ENCODE measurements at regions not wholly inside any gene's neighbourhood (a gene's known extent, or its start where the extent isn't known, plus 50 kb on each side); places are given as distances from the start of the nearest gene placed in this dataset.

DNA sequence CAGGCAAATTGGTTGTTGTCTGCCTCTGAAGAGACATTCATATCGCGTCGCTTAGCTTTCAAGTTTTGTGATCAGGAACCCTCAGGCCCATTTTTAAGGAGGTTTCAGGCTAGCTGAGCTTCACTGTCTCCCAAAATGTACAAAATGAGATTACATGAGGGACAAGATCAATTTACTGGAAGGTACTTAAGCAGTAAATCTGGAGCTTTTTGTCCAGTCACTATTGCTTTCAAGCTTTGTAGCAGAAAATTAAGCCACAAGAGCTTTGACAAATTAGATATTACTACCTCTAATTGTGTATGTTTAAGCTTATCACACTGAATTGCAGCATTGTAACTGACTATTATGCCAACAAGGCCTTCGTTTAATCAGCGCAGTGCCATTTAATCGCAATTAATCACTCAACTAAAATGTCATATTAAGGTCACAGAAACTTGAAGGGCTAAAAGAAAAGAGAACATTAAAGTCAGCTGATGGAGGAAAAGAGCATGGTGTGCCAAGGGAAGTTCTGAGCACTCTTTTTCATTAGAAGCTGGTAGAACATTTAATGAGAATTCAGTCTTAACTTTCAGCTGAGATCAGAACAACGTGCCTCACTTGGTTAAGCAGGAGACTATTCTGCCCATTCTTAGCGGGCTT is 353.0 kb downstream of the FBXO8 start:
- 83 to 86% (median 84%) methylated on average over 8 of the region's 8 CpGs for WGBS, 3 donors
- H3K4me1 ChIP-seq: no peaks in the 10 kb centered on the region
- no peak overlapping the region for H3K27ac ChIP-seq
- no peaks in the 10 kb centered on the region for H3K36me3 ChIP-seq (ENCODE audit: insufficient read depth in 1 of 2, low read depth in 1 of 2)
- H3K27me3 ChIP-seq (ENCODE audit: insufficient read depth in 3 of 3, low read length in 2 of 3): no peaks in the 10 kb centered on the region
- no peak for DNase-seq
- ATAC-seq: no peak
- TF ChIP-seq, protein P1, sequence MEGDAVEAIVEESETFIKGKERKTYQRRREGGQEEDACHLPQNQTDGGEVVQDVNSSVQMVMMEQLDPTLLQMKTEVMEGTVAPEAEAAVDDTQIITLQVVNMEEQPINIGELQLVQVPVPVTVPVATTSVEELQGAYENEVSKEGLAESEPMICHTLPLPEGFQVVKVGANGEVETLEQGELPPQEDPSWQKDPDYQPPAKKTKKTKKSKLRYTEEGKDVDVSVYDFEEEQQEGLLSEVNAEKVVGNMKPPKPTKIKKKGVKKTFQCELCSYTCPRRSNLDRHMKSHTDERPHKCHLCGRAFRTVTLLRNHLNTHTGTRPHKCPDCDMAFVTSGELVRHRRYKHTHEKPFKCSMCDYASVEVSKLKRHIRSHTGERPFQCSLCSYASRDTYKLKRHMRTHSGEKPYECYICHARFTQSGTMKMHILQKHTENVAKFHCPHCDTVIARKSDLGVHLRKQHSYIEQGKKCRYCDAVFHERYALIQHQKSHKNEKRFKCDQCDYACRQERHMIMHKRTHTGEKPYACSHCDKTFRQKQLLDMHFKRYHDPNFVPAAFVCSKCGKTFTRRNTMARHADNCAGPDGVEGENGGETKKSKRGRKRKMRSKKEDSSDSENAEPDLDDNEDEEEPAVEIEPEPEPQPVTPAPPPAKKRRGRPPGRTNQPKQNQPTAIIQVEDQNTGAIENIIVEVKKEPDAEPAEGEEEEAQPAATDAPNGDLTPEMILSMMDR (IDR thresholded peaks at IDR 0.05): no peak
- intact Hi-C loops (cut with DNase I): no loop called here
- no peaks in the 10 kb centered on the region for H3K9me3 ChIP-seq
- no peak overlapping the region for H3K4me3 ChIP-seq

DNA sequence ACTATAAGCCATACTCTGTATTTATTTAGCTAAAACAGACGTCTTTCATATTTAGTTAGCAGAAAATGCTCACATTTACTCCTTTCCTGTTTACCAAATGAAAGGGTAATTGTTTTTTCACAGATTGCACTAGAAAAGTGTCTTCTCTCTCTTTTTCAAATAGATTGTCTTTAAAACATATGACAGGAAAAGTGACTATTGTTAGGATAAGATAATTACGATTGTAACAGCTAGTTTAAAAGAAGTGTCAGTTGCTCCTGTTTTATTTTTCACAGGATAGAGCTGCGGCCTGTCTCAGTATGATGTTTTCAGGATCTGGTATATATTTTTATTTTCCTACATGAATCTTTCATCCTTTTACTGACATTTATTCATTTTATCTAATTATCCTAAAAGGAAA is 353.5 kb downstream of the FBXO8 start:
- ATAC-seq (no peak), DNase-seq (no peak)
- Histone ChIP-seq H3K27ac (no peak overlapping the region), H3K4me3 (no peak overlapping the region), H3K9me3 (no peaks in the 10 kb centered on the region), H3K4me1 (no peaks in the 10 kb centered on the region), H3K27me3 (ENCODE audit: insufficient read depth in 3 of 3, low read length in 2 of 3) (no peaks in the 10 kb centered on the region), H3K36me3 (ENCODE audit: insufficient read depth in 1 of 2, low read depth in 1 of 2) (no peaks in the 10 kb centered on the region)
- intact Hi-C loops (cut with DNase I): no loop called here
- TF ChIP-seq, protein P1 (IDR thresholded peaks at IDR 0.05): no peak
- 70 to 77% (median 75%) methylated on average over 3 of the region's 3 CpGs for WGBS, 3 donors

DNA sequence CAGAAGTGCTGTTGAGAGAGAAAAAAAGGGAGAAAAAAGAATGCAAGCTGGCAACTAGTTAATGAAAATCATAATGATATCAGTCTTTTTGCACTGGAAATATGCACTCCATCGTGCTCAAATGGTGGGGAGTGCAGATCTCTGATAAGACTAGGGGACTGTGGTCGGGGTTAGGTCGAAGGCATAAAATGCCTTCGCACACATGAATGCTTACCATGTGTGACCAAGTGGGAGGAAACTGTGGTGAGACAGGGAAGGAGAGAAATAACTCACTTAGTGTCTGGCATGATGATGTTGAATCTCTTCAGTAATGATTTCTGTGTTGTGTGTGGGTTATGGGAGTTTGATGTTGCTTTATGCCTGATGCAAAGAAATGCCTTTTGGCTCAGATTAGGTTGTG is 358.9 kb downstream of the FBXO8 start:
- no peak for DNase-seq
- Histone ChIP-seq H3K4me3 (no peak overlapping the region), H3K9me3 (no peaks in the 10 kb centered on the region), H3K4me1 (no peaks in the 10 kb centered on the region), H3K36me3 (ENCODE audit: insufficient read depth in 1 of 2, low read depth in 1 of 2) (no peaks in the 10 kb centered on the region), H3K27ac (no peak overlapping the region), H3K27me3 (ENCODE audit: insufficient read depth in 3 of 3, low read length in 2 of 3) (no peaks in the 10 kb centered on the region)
- intact Hi-C loops (cut with DNase I): no loop called here
- no peak for ATAC-seq
- WGBS, 3 donors: 46 to 53% (median 49%) methylated on average over 4 of the region's 4 CpGs
- TF ChIP-seq, protein P1 (IDR thresholded peaks at IDR 0.05): no peak

DNA sequence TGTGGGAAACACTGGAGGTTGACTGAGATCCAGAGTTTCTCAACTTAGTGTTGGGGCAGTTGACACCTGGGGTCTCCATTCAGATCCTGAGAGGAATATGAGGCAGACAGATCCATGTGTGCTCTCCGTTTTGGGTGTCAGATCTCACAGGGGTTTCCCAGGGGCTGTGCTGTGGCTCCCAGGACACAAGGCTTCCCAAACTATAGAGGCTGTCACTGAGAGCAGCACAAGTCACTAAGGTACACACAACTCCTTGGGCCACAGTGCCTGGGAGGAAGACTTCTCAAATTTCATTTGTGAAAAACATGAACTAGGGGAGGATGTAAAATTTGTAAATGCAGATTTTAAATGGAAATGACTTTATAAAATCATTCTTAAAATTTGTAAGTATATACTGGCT is 363.6 kb downstream of the FBXO8 start:
- TF ChIP-seq, protein P1 (IDR thresholded peaks at IDR 0.05): no peak
- no peaks in the 10 kb centered on the region for H3K4me1 ChIP-seq
- no peak overlapping the region for H3K27ac ChIP-seq

DNA sequence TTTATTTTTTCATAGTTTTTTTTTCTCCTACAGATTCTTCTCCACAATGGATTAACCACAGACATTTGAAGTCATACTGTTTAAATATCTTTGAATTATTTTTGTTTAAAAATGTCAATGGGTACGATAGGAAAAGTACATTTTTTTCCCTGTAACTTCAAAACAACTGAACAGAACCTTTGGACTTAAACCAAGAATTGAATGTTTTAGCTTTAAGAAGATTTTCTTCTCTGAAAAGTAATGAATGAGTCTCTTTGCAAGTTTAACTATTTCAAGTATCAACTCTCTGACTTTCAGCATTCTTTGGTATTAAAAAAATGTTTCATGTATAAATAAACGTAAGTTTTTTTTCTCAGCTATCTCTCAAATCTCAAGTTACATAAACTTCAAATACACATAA is 364.3 kb downstream of the FBXO8 start:
- intact Hi-C loops (cut with DNase I): no loop called here
- Histone ChIP-seq H3K27me3 (ENCODE audit: insufficient read depth in 3 of 3, low read length in 2 of 3) (no peaks in the 10 kb centered on the region), H3K27ac (no peak overlapping the region), H3K9me3 (no peaks in the 10 kb centered on the region), H3K4me3 (no peak overlapping the region), H3K36me3 (ENCODE audit: insufficient read depth in 1 of 2, low read depth in 1 of 2) (no peaks in the 10 kb centered on the region), H3K4me1 (no peaks in the 10 kb centered on the region)
- 35 to 50% (median 44%) methylated on average over 2 of the region's 2 CpGs for WGBS, 3 donors
- ATAC-seq (no peak), DNase-seq (no peak)
- TF ChIP-seq, protein P1 (IDR thresholded peaks at IDR 0.05): no peak

More for the DNA sequence above, 363.6 kb downstream of the FBXO8 start:
- no peak overlapping the region for H3K4me3 ChIP-seq
- H3K27me3 ChIP-seq (ENCODE audit: insufficient read depth in 3 of 3, low read length in 2 of 3): no peaks in the 10 kb centered on the region
- H3K36me3 ChIP-seq (ENCODE audit: insufficient read depth in 1 of 2, low read depth in 1 of 2): no peaks in the 10 kb centered on the region
- no peaks in the 10 kb centered on the region for H3K9me3 ChIP-seq
- no peak for ATAC-seq
- 8 to 25% (median 12%) methylated on average over 1 of the region's 1 CpG for WGBS, 3 donors
- no peak for DNase-seq
- intact Hi-C loops (cut with DNase I): no loop called here

All from psoas muscle (tissue), 7 donors.